GM12874 (cell line): ENCODE measurements at regions not wholly inside any gene's neighbourhood (a gene's known extent, or its start where the extent isn't known, plus 50 kb on each side); places are given as distances from the start of the nearest gene placed in this dataset.

Source experiments
- TF ChIP-seq, protein P1 (sequence below): IDR thresholded peaks from 2 replicates; pipeline ENCODE4 v1.5.1; 2011; ENCODE audit warnings: low read depth, mild to moderate bottlenecking, control low read depth, low read length, moderate library complexity; ENCODE audit not compliant: insufficient read depth

- TF ChIP-seq, protein P1, sequence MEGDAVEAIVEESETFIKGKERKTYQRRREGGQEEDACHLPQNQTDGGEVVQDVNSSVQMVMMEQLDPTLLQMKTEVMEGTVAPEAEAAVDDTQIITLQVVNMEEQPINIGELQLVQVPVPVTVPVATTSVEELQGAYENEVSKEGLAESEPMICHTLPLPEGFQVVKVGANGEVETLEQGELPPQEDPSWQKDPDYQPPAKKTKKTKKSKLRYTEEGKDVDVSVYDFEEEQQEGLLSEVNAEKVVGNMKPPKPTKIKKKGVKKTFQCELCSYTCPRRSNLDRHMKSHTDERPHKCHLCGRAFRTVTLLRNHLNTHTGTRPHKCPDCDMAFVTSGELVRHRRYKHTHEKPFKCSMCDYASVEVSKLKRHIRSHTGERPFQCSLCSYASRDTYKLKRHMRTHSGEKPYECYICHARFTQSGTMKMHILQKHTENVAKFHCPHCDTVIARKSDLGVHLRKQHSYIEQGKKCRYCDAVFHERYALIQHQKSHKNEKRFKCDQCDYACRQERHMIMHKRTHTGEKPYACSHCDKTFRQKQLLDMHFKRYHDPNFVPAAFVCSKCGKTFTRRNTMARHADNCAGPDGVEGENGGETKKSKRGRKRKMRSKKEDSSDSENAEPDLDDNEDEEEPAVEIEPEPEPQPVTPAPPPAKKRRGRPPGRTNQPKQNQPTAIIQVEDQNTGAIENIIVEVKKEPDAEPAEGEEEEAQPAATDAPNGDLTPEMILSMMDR = no peak
Observed at GRCh38 chr21:25234857-25235801, 372.2 kb downstream of the MRPL39 start.

DNA sequence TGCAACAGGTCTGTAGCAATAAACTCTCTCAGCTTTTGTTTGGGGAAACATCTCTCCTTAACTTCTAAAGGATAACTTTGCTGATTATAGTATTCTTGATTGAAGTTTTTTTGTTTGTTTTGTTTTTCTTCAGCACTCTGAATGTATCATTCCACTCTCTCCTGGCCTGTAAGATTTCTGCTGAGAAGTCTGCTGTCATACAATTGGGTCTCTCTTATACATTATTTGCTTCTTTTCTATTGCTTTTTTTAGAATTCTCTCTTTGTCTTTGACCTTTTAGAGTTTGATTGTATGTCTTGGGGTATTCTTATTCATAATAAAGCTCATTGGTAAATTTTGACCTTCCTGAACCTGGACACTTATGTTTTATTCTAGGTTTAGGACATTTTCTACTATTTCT is 386.3 kb downstream of the MRPL39 start:
- TF ChIP-seq, protein P1 = no peak

GRCh38 chr21:25220169-25220568 is 387.1 kb downstream of the MRPL39 start:
- TF ChIP-seq, protein P1 = no peak

GRCh38 chr21:25215698-25216384 is 391.4 kb downstream of the MRPL39 start:
- TF ChIP-seq, protein P1 = no peak

DNA sequence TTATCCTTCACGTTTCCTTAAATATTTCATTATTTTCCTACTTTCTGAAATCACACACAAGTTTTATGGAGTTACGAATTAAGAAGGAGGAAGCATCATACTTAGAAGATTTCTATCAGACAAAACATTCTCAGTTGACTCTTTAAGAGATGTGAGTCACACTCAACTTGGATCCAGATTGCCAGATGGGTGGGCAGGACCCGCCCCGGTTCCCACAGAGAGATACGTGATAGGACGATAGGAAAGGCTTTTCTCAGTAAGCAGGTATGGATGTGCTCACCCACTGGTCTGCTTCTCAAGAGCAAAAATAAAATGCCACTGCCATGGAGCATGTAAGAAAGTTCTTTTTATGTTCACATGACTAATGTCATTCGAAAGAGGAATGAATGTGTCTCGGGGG is 392.6 kb downstream of the MRPL39 start:
- TF ChIP-seq, protein P1 = no peak

GRCh38 chr21:25199944-25200343 is 407.3 kb downstream of the MRPL39 start:
- TF ChIP-seq, protein P1 = no peak

DNA sequence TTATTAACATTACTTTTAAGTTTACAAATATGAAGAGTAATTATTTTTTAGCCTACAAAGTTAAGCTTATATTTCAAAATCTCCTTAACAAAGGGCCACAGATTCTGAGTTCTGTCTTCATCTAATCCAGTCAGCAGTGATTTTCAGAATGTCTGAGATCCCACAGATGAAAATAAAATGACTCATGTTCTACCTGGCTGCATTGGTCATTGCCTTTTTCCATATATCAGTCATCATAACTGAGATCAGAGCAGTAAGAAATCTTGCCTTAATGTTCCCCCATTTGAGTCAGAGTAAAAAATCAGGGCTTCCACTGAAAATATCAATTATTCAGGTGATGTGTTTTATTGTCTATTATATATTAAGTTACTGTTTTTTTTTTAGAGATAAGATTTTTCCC is 416.1 kb downstream of the MRPL39 start:
- TF ChIP-seq, protein P1 = no peak
